WERI-Rb-1 (cell line): ENCODE measurements at regions not wholly inside any gene's neighbourhood (a gene's known extent, or its start where the extent isn't known, plus 50 kb on each side); places are given as distances from the start of the nearest gene placed in this dataset.
"Not testable (repeated sequence)": the region's sequence is repeated elsewhere in the genome, so short reads cannot be mapped to it uniquely, and the experiment has no call there.

ENCODE experiments used
- DNase-seq: peaks from one replicate; pipeline ENCODE4 v3.0.0-alpha.2; 2020
- H3K27ac ChIP-seq: fragments of 250-450 bp; sonication (Bioruptor Pico); 2 replicates; pipeline ENCODE4 v1.5.1; 2020; ENCODE audit warnings: mild to moderate bottlenecking, moderate library complexity
- H3K27me3 ChIP-seq: fragments of 250-450 bp; sonication (Bioruptor Pico); 2 replicates; pipeline ENCODE4 v1.5.1; 2021; ENCODE audit warnings: mild to moderate bottlenecking, low read depth, moderate library complexity; ENCODE audit not compliant: insufficient read depth, severe bottlenecking
- H3K36me3 ChIP-seq: fragments of 250-450 bp; sonication (Bioruptor Pico); 2 replicates; pipeline ENCODE4 v1.5.1; 2020; ENCODE audit warnings: mild to moderate bottlenecking, moderate library complexity
- H3K4me3 ChIP-seq: 2 replicates; pipeline ENCODE4 v1.5.1; 2011; ENCODE audit warnings: low read depth, mild to moderate bottlenecking, control low read depth, low read length
- H3K9me3 ChIP-seq: fragments of 250-450 bp; sonication (Bioruptor Pico); 2 replicates; pipeline ENCODE4 v1.5.1; 2021; ENCODE audit warnings: mild to moderate bottlenecking, moderate library complexity; ENCODE audit not compliant: severe bottlenecking
- CTCF ChIP-seq: IDR thresholded peaks from 2 replicates; pipeline ENCODE4 v1.5.1; 2011; ENCODE audit warnings: low read depth, mild to moderate bottlenecking, control low read depth, inconsistent platforms, low read length

GRCh38 chr2:120541553-120541932 is 194.1 kb upstream of the GLI2 start:
- no peak for DNase-seq
- Histone ChIP-seq H3K27me3 (no peaks in the 10 kb centered on the region), H3K9me3 (no peaks in the 10 kb centered on the region), H3K4me3 (no peak overlapping the region), H3K36me3 (no peaks in the 10 kb centered on the region), H3K27ac (no peak overlapping the region)
- no peak for TF ChIP-seq CTCF

GRCh38 chr2:120541972-120542670 is 193.5 kb upstream of the GLI2 start:
- no peaks in the 10 kb centered on the region for H3K36me3 ChIP-seq
- TF ChIP-seq CTCF: no peak
- no peaks in the 10 kb centered on the region for H3K9me3 ChIP-seq
- H3K4me3 ChIP-seq: no peak overlapping the region
- DNase-seq: no peak
- no peak overlapping the region for H3K27ac ChIP-seq
- no peaks in the 10 kb centered on the region for H3K27me3 ChIP-seq

GRCh38 chr2:120542911-120543527 is 192.6 kb upstream of the GLI2 start:
- no peak for TF ChIP-seq CTCF
- Histone ChIP-seq H3K27me3 (no peaks in the 10 kb centered on the region), H3K4me3 (no peak overlapping the region), H3K36me3 (no peaks in the 10 kb centered on the region), H3K27ac (no peak overlapping the region), H3K9me3 (no peaks in the 10 kb centered on the region)
- DNase-seq: no peak

- Histone ChIP-seq H3K4me3 (no peak overlapping the region), H3K27ac (no peak overlapping the region), H3K36me3 (no peaks in the 10 kb centered on the region), H3K27me3 (no peaks in the 10 kb centered on the region), H3K9me3 (no peaks in the 10 kb centered on the region)
- TF ChIP-seq CTCF: no peak
- no peak for DNase-seq
These were observed 191.8 kb upstream of the GLI2 start for GRCh38 chr2:120543899-120544298.

GRCh38 chr2:120544522-120544921 is 191.1 kb upstream of the GLI2 start:
- Histone ChIP-seq H3K36me3 (no peaks in the 10 kb centered on the region), H3K9me3 (no peaks in the 10 kb centered on the region), H3K4me3 (no peak overlapping the region), H3K27me3 (no peaks in the 10 kb centered on the region), H3K27ac (no peak overlapping the region)
- DNase-seq: no peak
- no peak for TF ChIP-seq CTCF

GRCh38 chr2:120545007-120545406 is 190.7 kb upstream of the GLI2 start:
- not testable (repeated sequence) for H3K4me3 ChIP-seq, DNase-seq, H3K9me3 ChIP-seq, H3K27me3 ChIP-seq, H3K36me3 ChIP-seq, H3K27ac ChIP-seq
